GM13977 (cell line): ENCODE measurements at regions not wholly inside any gene's neighbourhood (a gene's known extent, or its start where the extent isn't known, plus 50 kb on each side); places are given as distances from the start of the nearest gene placed in this dataset.

Experiments
- DNase-seq: peaks from one replicate; pipeline ENCODE4 v3.0.0; 2012; ENCODE audit warnings: low spot score
- in situ Hi-C: fragments of 300-500 bp; cut with MboI; formaldehyde crosslinking; loops from one replicate; pipeline ENCODE4 v1.12.0; 2022; ENCODE audit warnings: low sequenced_read_pairs, low pct_unique_long_range_greater_than_20kb, mixed read lengths, inconsistent platforms; ENCODE audit not compliant: unreplicated experiment
- TF ChIP-seq, protein P1 (sequence below): IDR thresholded peaks from 2 replicates; pipeline ENCODE4 v1.5.1; 2012; ENCODE audit warnings: mild to moderate bottlenecking, control low read depth; ENCODE audit not compliant: insufficient read depth; ENCODE audit errors: extremely low read depth, missing control alignments

DNA sequence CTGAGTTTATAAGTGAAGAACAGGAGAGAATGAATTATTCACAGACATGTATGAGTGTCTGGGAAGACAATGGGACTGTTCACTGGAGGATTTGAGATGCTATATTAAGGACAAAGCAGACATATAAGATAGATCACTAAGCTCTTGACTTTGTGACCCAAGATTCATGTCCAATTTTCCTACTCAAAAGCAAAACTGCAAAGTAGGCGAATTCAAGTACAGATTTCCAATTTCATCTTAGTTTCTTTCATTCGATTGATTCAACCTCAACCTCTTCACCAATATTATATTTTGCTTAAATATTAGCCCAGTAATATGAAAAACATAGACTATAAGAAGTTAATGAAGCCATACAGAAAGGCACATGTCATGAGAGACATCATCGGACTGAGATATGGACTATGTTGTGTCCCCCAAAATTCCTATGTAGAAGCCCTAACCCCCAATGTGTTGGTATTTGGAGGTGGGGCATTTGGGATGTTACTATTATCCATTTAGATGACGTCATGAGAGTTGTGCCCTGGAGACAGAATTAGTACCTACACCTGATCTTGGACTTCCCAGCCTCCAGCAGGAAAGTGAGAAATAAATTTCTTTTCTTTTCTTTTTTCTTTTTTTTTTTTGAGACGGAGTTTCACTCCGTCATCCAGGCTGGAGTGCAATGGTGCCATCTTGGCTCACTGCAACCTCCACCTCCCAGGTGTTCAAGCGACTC is 353.7 kb upstream of the AKR1E2 start:
- TF ChIP-seq, protein P1, sequence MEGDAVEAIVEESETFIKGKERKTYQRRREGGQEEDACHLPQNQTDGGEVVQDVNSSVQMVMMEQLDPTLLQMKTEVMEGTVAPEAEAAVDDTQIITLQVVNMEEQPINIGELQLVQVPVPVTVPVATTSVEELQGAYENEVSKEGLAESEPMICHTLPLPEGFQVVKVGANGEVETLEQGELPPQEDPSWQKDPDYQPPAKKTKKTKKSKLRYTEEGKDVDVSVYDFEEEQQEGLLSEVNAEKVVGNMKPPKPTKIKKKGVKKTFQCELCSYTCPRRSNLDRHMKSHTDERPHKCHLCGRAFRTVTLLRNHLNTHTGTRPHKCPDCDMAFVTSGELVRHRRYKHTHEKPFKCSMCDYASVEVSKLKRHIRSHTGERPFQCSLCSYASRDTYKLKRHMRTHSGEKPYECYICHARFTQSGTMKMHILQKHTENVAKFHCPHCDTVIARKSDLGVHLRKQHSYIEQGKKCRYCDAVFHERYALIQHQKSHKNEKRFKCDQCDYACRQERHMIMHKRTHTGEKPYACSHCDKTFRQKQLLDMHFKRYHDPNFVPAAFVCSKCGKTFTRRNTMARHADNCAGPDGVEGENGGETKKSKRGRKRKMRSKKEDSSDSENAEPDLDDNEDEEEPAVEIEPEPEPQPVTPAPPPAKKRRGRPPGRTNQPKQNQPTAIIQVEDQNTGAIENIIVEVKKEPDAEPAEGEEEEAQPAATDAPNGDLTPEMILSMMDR: no peak
- in situ Hi-C loops: no loop called here

DNA sequence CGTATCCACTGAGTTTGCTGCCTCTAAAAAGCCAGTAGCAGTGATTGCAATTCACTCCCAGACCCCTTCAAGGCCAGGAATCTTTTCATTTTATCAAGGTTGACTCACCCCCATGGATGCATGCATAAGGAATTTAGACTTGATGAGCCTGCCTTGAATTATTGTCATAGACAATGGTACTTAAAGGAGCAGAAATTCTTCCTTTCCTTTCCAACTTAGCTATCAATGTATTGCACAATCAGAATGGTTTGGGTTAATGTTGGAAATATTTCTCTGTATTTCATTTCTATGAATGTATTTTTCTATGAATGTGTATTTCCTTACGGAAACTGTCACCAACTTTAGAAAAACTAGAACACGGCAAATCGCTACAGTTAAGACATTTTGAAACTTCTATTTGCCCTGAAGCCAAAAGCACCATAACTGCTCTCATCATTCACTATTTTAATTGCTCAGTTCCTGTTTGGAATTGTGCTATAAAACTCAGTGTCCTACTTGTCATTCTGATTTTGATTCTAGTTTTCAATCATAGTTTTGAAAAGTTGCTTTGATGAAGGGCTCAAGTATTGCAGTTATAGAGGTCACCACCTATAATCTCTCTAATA is 355.7 kb upstream of the AKR1E2 start:
- DNase-seq: no peak
- TF ChIP-seq, protein P1: no peak
- in situ Hi-C loops: no loop called here

More for the DNA sequence above, 353.7 kb upstream of the AKR1E2 start:
- no peak for DNase-seq

DNA sequence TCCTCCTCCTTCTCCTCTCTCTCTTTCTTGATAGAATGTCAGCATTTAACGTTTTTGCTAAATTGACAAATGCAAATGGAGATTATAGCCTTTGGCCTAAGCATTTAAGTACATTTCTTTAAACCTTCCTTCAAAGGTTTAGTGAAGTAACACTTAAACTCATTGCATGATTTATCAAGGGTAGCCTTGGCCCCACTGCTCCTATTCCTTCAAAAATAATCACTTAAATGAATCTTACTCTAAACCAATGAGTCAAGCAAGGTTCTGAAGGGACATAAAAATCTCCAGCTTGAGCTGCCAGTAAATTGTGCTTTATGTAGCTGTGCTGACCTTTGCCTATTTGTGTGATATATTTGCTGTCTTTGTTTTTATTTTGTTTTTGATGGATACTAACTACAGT is 358.5 kb upstream of the AKR1E2 start:
- no peak for DNase-seq
- TF ChIP-seq, protein P1: no peak
- in situ Hi-C loops: no loop called here

DNA sequence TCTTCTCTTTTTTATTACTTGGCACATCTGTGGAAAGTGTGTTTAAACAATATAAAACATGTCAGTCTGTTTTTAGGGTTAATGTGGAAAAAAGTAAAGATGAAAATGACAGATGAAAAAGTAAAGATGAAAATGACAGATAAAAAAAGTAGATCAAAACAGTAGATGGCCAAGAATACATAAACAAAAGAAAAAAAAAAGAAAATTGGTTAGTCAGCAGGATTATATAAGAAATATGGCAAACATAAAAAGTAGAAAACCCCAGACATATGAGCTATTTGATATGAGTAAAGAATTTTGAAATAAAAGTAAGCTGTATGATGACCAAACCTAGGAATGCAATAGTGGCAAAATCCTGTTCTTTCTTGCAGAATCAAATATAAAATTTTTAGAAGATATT is 365.7 kb upstream of the AKR1E2 start:
- in situ Hi-C loops: no loop called here
- no peak for DNase-seq
- TF ChIP-seq, protein P1: no peak

DNA sequence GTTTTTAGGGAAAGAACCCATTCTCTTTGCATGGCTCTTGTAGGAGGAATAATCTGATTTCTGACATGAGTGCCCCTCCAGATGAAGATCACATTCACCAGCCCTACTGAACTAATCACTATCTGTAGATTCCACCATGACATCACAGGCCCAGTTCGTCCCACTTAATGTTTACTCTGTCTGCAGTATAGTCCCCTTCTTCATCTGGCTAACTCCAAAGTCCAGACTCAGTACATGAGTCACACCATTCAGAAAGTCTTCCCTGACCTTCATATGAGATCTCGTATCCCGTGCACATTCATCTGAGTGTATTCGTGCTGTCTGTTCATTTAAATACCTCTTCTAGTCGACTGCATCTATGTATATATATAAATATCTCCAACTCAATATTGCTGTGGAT is 366.5 kb upstream of the AKR1E2 start:
- DNase-seq: no peak
- in situ Hi-C loops: no loop called here
- TF ChIP-seq, protein P1: no peak

DNA sequence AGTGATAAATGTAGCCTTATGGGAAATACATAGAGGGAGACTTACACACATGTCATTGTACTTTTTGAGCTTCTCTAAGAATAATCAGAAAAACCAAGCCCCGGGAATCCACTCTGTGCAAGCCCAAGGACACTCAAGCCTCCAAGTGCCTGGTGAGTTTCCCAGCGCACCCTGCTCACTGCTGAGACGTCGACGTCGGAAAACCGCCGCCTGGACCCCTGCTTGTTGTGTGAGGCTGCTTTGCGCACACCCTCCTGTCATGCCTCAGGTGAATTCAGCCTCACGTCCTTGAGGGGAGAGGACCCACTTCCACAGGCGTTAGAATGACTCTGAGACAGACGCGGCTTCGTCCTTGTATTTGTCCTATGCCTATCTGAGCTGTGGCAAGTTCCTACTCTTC is 368.4 kb upstream of the AKR1E2 start:
- TF ChIP-seq, protein P1: no peak
- no peak for DNase-seq
- in situ Hi-C loops: no loop called here
